ENCODE measurements at regions not wholly inside any gene's neighbourhood (a gene's known extent, or its start where the extent isn't known, plus 50 kb on each side); places are given as distances from the start of the nearest gene placed in this dataset.
"Not testable (repeated sequence)": the region's sequence is repeated elsewhere in the genome, so short reads cannot be mapped to it uniquely, and the experiment has no call there.

GRCh38 chr12:74264692-74265091, 272.9 kb upstream of the ATXN7L3B start:
- no peak for DNase-seq (ENCODE audit: low spot score)

GRCh38 chr12:74269355-74269754, 268.3 kb upstream of the ATXN7L3B start:
- not testable (repeated sequence) for DNase-seq (ENCODE audit: low spot score)

GRCh38 chr12:74280156-74280655, 257.4 kb upstream of the ATXN7L3B start:
- DNase-seq (ENCODE audit: low spot score), result no peak

- DNase-seq (ENCODE audit: low spot score), result not testable (repeated sequence)
Measured at GRCh38 chr12:74281401-74282180, 256.0 kb upstream of the ATXN7L3B start.

- DNase-seq (ENCODE audit: low spot score), result no peak
Measured at GRCh38 chr12:74283646-74284045, 254.0 kb upstream of the ATXN7L3B start.

- no peak for DNase-seq (ENCODE audit: low spot score)
Measured at GRCh38 chr12:74285773-74286172, 251.9 kb upstream of the ATXN7L3B start.

GRCh38 chr12:74286254-74286653, 251.4 kb upstream of the ATXN7L3B start:
- DNase-seq (ENCODE audit: low spot score), result no peak

- DNase-seq (ENCODE audit: low spot score), result no peak
Measured at GRCh38 chr12:74292351-74293194, 245.1 kb upstream of the ATXN7L3B start.

- no peak for DNase-seq (ENCODE audit: low spot score)
Measured at GRCh38 chr12:74293689-74294131, 243.9 kb upstream of the ATXN7L3B start.

GRCh38 chr12:74317078-74317601, 220.5 kb upstream of the ATXN7L3B start:
- DNase-seq (ENCODE audit: low spot score), result peak; percentile 39

GRCh38 chr12:74317741-74318140, 219.9 kb upstream of the ATXN7L3B start:
- DNase-seq (ENCODE audit: low spot score), result no peak

- no peak for DNase-seq (ENCODE audit: low spot score)
Measured at GRCh38 chr12:74319886-74320285, 217.7 kb upstream of the ATXN7L3B start.

GRCh38 chr12:74321381-74321780, 216.3 kb upstream of the ATXN7L3B start:
- no peak for DNase-seq (ENCODE audit: low spot score)

GRCh38 chr12:74322792-74323191, 214.8 kb upstream of the ATXN7L3B start:
- no peak for DNase-seq (ENCODE audit: low spot score)

GRCh38 chr12:74328623-74329022, 209.0 kb upstream of the ATXN7L3B start:
- no peak for DNase-seq (ENCODE audit: low spot score)

GRCh38 chr12:74334780-74335179, 202.9 kb upstream of the ATXN7L3B start:
- DNase-seq (ENCODE audit: low spot score), result no peak

- no peak for DNase-seq (ENCODE audit: low spot score)
Measured at GRCh38 chr12:74337951-74338350, 199.7 kb upstream of the ATXN7L3B start.

- no peak for DNase-seq (ENCODE audit: low spot score)
Measured at GRCh38 chr12:74339211-74339610, 198.4 kb upstream of the ATXN7L3B start.

- DNase-seq (ENCODE audit: low spot score), result no peak
Measured at GRCh38 chr12:74349925-74350324, 187.7 kb upstream of the ATXN7L3B start.

- DNase-seq (ENCODE audit: low spot score), result peak; percentile 19
Measured at GRCh38 chr12:74365178-74365964, 172.3 kb upstream of the ATXN7L3B start.

GRCh38 chr12:74370608-74371216, 166.9 kb upstream of the ATXN7L3B start:
- DNase-seq (ENCODE audit: low spot score), result no peak

Measured in HuH-7 (cell line).